OCI-LY1 (cell line): ENCODE measurements at regions not wholly inside any gene's neighbourhood (a gene's known extent, or its start where the extent isn't known, plus 50 kb on each side); places are given as distances from the start of the nearest gene placed in this dataset.

Experiments used
- H2AFZ ChIP-seq: fragments of 200-600 bp; sonication (generic), shearing (Covaris generic); 2 replicates; pipeline ENCODE4 v1.6.0; 2014; ENCODE audit warnings: antibody characterized with exemption, mild to moderate bottlenecking, low read length
- H3F3A ChIP-seq: fragments of 200-600 bp; sonication (generic), shearing (Covaris generic); 2 replicates; pipeline ENCODE4 v1.6.0; 2014; ENCODE audit warnings: mild to moderate bottlenecking, antibody characterized with exemption, low read length, moderate library complexity; ENCODE audit not compliant: insufficient read depth
- H3K27ac ChIP-seq: fragments of 200-600 bp; sonication (generic); 2 replicates; pipeline ENCODE4 v1.5.1; 2014; ENCODE audit warnings: low read length, mixed run types, mild to moderate bottlenecking, low read depth; ENCODE audit not compliant: poor library complexity, severe bottlenecking
- H3K27me3 ChIP-seq: fragments of 200-600 bp; sonication (generic); 2 replicates; pipeline ENCODE4 v1.6.0; 2014; ENCODE audit warnings: antibody characterized with exemption, mild to moderate bottlenecking, low read length, moderate library complexity; ENCODE audit not compliant: insufficient read depth
- H3K36me3 ChIP-seq: fragments of 200-600 bp; sonication (generic); 2 replicates; pipeline ENCODE4 v1.6.1; 2014; ENCODE audit warnings: mild to moderate bottlenecking, antibody characterized with exemption, low read length, moderate library complexity, mixed read lengths; ENCODE audit not compliant: insufficient read depth
- H3K4me1 ChIP-seq: fragments of 200-600 bp; sonication (generic); 2 replicates; pipeline ENCODE4 v1.5.1; 2014; ENCODE audit warnings: mild to moderate bottlenecking, low read length, moderate library complexity; ENCODE audit not compliant: insufficient read depth, severe bottlenecking
- H3K4me2 ChIP-seq: fragments of 200-600 bp; sonication (generic), shearing (Covaris generic); 2 replicates; pipeline ENCODE4 v1.6.1; 2014; ENCODE audit warnings: low read length
- H3K4me3 ChIP-seq: fragments of 200-600 bp; sonication (generic); 2 replicates; pipeline ENCODE4 v1.5.1; 2014; ENCODE audit warnings: low read length, low read depth, mild to moderate bottlenecking, mixed read lengths; ENCODE audit not compliant: poor library complexity, severe bottlenecking
- H3K79me2 ChIP-seq: fragments of 200-600 bp; shearing (Covaris generic); 2 replicates; pipeline ENCODE4 v1.6.1; 2016; ENCODE audit warnings: mixed run types, low read length, mixed read lengths; ENCODE audit not compliant: insufficient read depth
- H3K9ac ChIP-seq: fragments of 200-600 bp; sonication (generic), shearing (Covaris generic); 2 replicates; pipeline ENCODE4 v1.6.1; 2014; ENCODE audit warnings: mild to moderate bottlenecking, low read length, mixed read lengths
- H3K9me2 ChIP-seq: fragments of 200-600 bp; sonication (generic), shearing (Covaris generic); 2 replicates; pipeline ENCODE4 v1.6.1; 2014; ENCODE audit warnings: low read depth, mild to moderate bottlenecking, low read length, mixed read lengths
- H3K9me3 ChIP-seq: fragments of 200-600 bp; shearing (Covaris generic); 2 replicates; pipeline ENCODE4 v1.6.1; 2014; ENCODE audit warnings: low read length, mixed read lengths
- H4K20me1 ChIP-seq: fragments of 200-600 bp; sonication (generic), shearing (Covaris generic); 2 replicates; pipeline ENCODE4 v1.6.0; 2016; ENCODE audit warnings: mild to moderate bottlenecking, low read length; ENCODE audit not compliant: insufficient read depth
- CTCF ChIP-seq: fragments of 200-600 bp; sonication (generic), shearing (Covaris generic); IDR thresholded peaks from 2 replicates; pipeline ENCODE4 v1.5.1; 2017; ENCODE audit warnings: mild to moderate bottlenecking, antibody characterized with exemption, low read length, moderate library complexity, mixed read lengths
- EZH2 ChIP-seq: fragments of 200-600 bp; sonication (generic), shearing (Covaris generic); IDR thresholded peaks from 2 replicates; pipeline ENCODE4 v1.8.0; 2017; ENCODE audit warnings: borderline replicate concordance, mixed run types, mild to moderate bottlenecking, antibody characterized with exemption, low read length, moderate library complexity, mixed read lengths

GRCh38 chr3:166209701-166210100, 372.5 kb upstream of the BCHE start:
- Histone ChIP-seq H3K36me3 (no peaks in the 10 kb centered on the region), H3K9ac (no peak overlapping the region), H3K4me1 (no peaks in the 10 kb centered on the region), H3K9me2 (no peaks in the 10 kb centered on the region), H3K27ac (no peak overlapping the region), H2AFZ (no peak overlapping the region), H4K20me1 (no peaks in the 10 kb centered on the region), H3F3A (no peaks in the 10 kb centered on the region), H3K79me2 (no peaks in the 10 kb centered on the region), H3K4me3 (no peak overlapping the region), H3K9me3 (no peaks in the 10 kb centered on the region), H3K27me3 (no peaks in the 10 kb centered on the region), H3K4me2 (no peak overlapping the region)
- no peak for TF ChIP-seq CTCF
- no peak for TF ChIP-seq EZH2

- Histone ChIP-seq H2AFZ (no peak overlapping the region), H3K4me2 (no peak overlapping the region), H3K4me1 (no peaks in the 10 kb centered on the region), H3K4me3 (no peak overlapping the region), H3K27me3 (no peaks in the 10 kb centered on the region), H3K36me3 (no peaks in the 10 kb centered on the region), H3K9me3 (no peaks in the 10 kb centered on the region), H4K20me1 (no peaks in the 10 kb centered on the region), H3K27ac (no peak overlapping the region), H3K79me2 (no peaks in the 10 kb centered on the region), H3F3A (no peaks in the 10 kb centered on the region), H3K9ac (no peak overlapping the region), H3K9me2 (no peaks in the 10 kb centered on the region)
- no peak for TF ChIP-seq EZH2
- no peak for TF ChIP-seq CTCF
Observed at GRCh38 chr3:166205158-166205557, 367.9 kb upstream of the BCHE start.

GRCh38 chr3:166201476-166201875, 364.3 kb upstream of the BCHE start:
- no peaks in the 10 kb centered on the region for H3K9me2 ChIP-seq
- no peaks in the 10 kb centered on the region for H3K36me3 ChIP-seq
- H3K27me3 ChIP-seq, result no peaks in the 10 kb centered on the region
- H3K4me1 ChIP-seq, result no peaks in the 10 kb centered on the region
- TF ChIP-seq EZH2 (no peak), CTCF (no peak)
- no peaks in the 10 kb centered on the region for H4K20me1 ChIP-seq
- H3K27ac ChIP-seq, result no peak overlapping the region
- H3F3A ChIP-seq, result no peaks in the 10 kb centered on the region
- H2AFZ ChIP-seq, result no peak overlapping the region
- no peaks in the 10 kb centered on the region for H3K9me3 ChIP-seq
- no peak overlapping the region for H3K4me2 ChIP-seq
- no peaks in the 10 kb centered on the region for H3K79me2 ChIP-seq
- no peak overlapping the region for H3K9ac ChIP-seq
- no peak overlapping the region for H3K4me3 ChIP-seq
